ENCODE measurements at regions not wholly inside any gene's neighbourhood (a gene's known extent, or its start where the extent isn't known, plus 50 kb on each side); places are given as distances from the start of the nearest gene placed in this dataset.

GRCh38 chr2:76270096-76270710 lies 559.5 kb upstream of the GCFC2 start:
- TF ChIP-seq, protein P1, sequence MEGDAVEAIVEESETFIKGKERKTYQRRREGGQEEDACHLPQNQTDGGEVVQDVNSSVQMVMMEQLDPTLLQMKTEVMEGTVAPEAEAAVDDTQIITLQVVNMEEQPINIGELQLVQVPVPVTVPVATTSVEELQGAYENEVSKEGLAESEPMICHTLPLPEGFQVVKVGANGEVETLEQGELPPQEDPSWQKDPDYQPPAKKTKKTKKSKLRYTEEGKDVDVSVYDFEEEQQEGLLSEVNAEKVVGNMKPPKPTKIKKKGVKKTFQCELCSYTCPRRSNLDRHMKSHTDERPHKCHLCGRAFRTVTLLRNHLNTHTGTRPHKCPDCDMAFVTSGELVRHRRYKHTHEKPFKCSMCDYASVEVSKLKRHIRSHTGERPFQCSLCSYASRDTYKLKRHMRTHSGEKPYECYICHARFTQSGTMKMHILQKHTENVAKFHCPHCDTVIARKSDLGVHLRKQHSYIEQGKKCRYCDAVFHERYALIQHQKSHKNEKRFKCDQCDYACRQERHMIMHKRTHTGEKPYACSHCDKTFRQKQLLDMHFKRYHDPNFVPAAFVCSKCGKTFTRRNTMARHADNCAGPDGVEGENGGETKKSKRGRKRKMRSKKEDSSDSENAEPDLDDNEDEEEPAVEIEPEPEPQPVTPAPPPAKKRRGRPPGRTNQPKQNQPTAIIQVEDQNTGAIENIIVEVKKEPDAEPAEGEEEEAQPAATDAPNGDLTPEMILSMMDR (IDR thresholded peaks at IDR 0.05 in 4 of 5, conservative IDR thresholded peaks at IDR 0.05 in 1 of 5) = no peak
- no peak for TF ChIP-seq POLR2A (IDR thresholded peaks at IDR 0.05)
